ENCODE measurements at regions not wholly inside any gene's neighbourhood (a gene's known extent, or its start where the extent isn't known, plus 50 kb on each side); places are given as distances from the start of the nearest gene placed in this dataset.

- no peak overlapping the region for H3K4me3 ChIP-seq (ENCODE audit: insufficient read depth, low read depth, low read length)
- DNase-seq: no peak
- no peaks in the 10 kb centered on the region for H3K36me3 ChIP-seq (replicated peaks; ENCODE audit: control insufficient read depth, insufficient read depth, low read length)
- no peaks in the 10 kb centered on the region for H3K27me3 ChIP-seq (ENCODE audit: control insufficient read depth, insufficient read depth, low read length)
Measured at GRCh38 chr10:58885146-58885545, 291.3 kb upstream of the PHYHIPL start.

GRCh38 chr10:58885686-58886345 lies 290.6 kb upstream of the PHYHIPL start:
- Histone ChIP-seq H3K27me3 (ENCODE audit: control insufficient read depth, insufficient read depth, low read length) (no peaks in the 10 kb centered on the region), H3K36me3 (replicated peaks; ENCODE audit: control insufficient read depth, insufficient read depth, low read length) (no peaks in the 10 kb centered on the region), H3K4me3 (ENCODE audit: insufficient read depth, low read depth, low read length) (no peak overlapping the region)
- DNase-seq: no peak

GRCh38 chr10:58886406-58886805 lies 290.0 kb upstream of the PHYHIPL start:
- Histone ChIP-seq H3K27me3 (ENCODE audit: control insufficient read depth, insufficient read depth, low read length) (no peaks in the 10 kb centered on the region), H3K4me3 (ENCODE audit: insufficient read depth, low read depth, low read length) (no peak overlapping the region), H3K36me3 (replicated peaks; ENCODE audit: control insufficient read depth, insufficient read depth, low read length) (no peaks in the 10 kb centered on the region)
- no peak for DNase-seq

- Histone ChIP-seq H3K27me3 (ENCODE audit: control insufficient read depth, insufficient read depth, low read length) (no peaks in the 10 kb centered on the region), H3K36me3 (replicated peaks; ENCODE audit: control insufficient read depth, insufficient read depth, low read length) (no peaks in the 10 kb centered on the region), H3K4me3 (ENCODE audit: insufficient read depth, low read depth, low read length) (no peak overlapping the region)
- no peak for DNase-seq
Measured at GRCh38 chr10:58887474-58887873, 289.0 kb upstream of the PHYHIPL start.

- H3K4me3 ChIP-seq (ENCODE audit: insufficient read depth, low read depth, low read length): no peak overlapping the region
- H3K36me3 ChIP-seq (replicated peaks; ENCODE audit: control insufficient read depth, insufficient read depth, low read length): no peaks in the 10 kb centered on the region
- no peak for DNase-seq
- no peaks in the 10 kb centered on the region for H3K27me3 ChIP-seq (ENCODE audit: control insufficient read depth, insufficient read depth, low read length)
Measured at GRCh38 chr10:58888957-58889356, 287.5 kb upstream of the PHYHIPL start.

GRCh38 chr10:58892031-58892531 lies 284.4 kb upstream of the PHYHIPL start:
- no peaks in the 10 kb centered on the region for H3K27me3 ChIP-seq (ENCODE audit: control insufficient read depth, insufficient read depth, low read length)
- H3K4me3 ChIP-seq (ENCODE audit: insufficient read depth, low read depth, low read length): no peak overlapping the region
- DNase-seq: no peak
- H3K36me3 ChIP-seq (replicated peaks; ENCODE audit: control insufficient read depth, insufficient read depth, low read length): no peaks in the 10 kb centered on the region

- peak; percentile 17 for DNase-seq
- H3K27me3 ChIP-seq (ENCODE audit: control insufficient read depth, insufficient read depth, low read length): no peaks in the 10 kb centered on the region
- H3K4me3 ChIP-seq (ENCODE audit: insufficient read depth, low read depth, low read length): no peak overlapping the region
- H3K36me3 ChIP-seq (replicated peaks; ENCODE audit: control insufficient read depth, insufficient read depth, low read length): no peaks in the 10 kb centered on the region
Measured at GRCh38 chr10:58894929-58895328, 281.5 kb upstream of the PHYHIPL start.

- H3K36me3 ChIP-seq (replicated peaks; ENCODE audit: control insufficient read depth, insufficient read depth, low read length): no peaks in the 10 kb centered on the region
- DNase-seq: no peak
- no peak overlapping the region for H3K4me3 ChIP-seq (ENCODE audit: insufficient read depth, low read depth, low read length)
- H3K27me3 ChIP-seq (ENCODE audit: control insufficient read depth, insufficient read depth, low read length): no peaks in the 10 kb centered on the region
Measured at GRCh38 chr10:58896229-58896628, 280.2 kb upstream of the PHYHIPL start.

- Histone ChIP-seq H3K36me3 (replicated peaks; ENCODE audit: control insufficient read depth, insufficient read depth, low read length) (no peaks in the 10 kb centered on the region), H3K4me3 (ENCODE audit: insufficient read depth, low read depth, low read length) (no peak overlapping the region), H3K27me3 (ENCODE audit: control insufficient read depth, insufficient read depth, low read length) (no peaks in the 10 kb centered on the region)
- no peak for DNase-seq
Measured at GRCh38 chr10:58897236-58897635, 279.2 kb upstream of the PHYHIPL start.

GRCh38 chr10:58897708-58898107 lies 278.7 kb upstream of the PHYHIPL start:
- no peaks in the 10 kb centered on the region for H3K27me3 ChIP-seq (ENCODE audit: control insufficient read depth, insufficient read depth, low read length)
- DNase-seq: no peak
- no peaks in the 10 kb centered on the region for H3K36me3 ChIP-seq (replicated peaks; ENCODE audit: control insufficient read depth, insufficient read depth, low read length)
- H3K4me3 ChIP-seq (ENCODE audit: insufficient read depth, low read depth, low read length): no peak overlapping the region

GRCh38 chr10:58898854-58899573 lies 277.4 kb upstream of the PHYHIPL start:
- Histone ChIP-seq H3K36me3 (replicated peaks; ENCODE audit: control insufficient read depth, insufficient read depth, low read length) (no peaks in the 10 kb centered on the region), H3K27me3 (ENCODE audit: control insufficient read depth, insufficient read depth, low read length) (no peaks in the 10 kb centered on the region), H3K4me3 (ENCODE audit: insufficient read depth, low read depth, low read length) (no peak overlapping the region)
- DNase-seq: no peak

- Histone ChIP-seq H3K27me3 (ENCODE audit: control insufficient read depth, insufficient read depth, low read length) (no peaks in the 10 kb centered on the region), H3K36me3 (replicated peaks; ENCODE audit: control insufficient read depth, insufficient read depth, low read length) (no peaks in the 10 kb centered on the region), H3K4me3 (ENCODE audit: insufficient read depth, low read depth, low read length) (no peak overlapping the region)
- no peak for DNase-seq
Measured at GRCh38 chr10:58901092-58901646, 275.3 kb upstream of the PHYHIPL start.

- H3K36me3 ChIP-seq (replicated peaks; ENCODE audit: control insufficient read depth, insufficient read depth, low read length): no peaks in the 10 kb centered on the region
- H3K4me3 ChIP-seq (ENCODE audit: insufficient read depth, low read depth, low read length): no peak overlapping the region
- H3K27me3 ChIP-seq (ENCODE audit: control insufficient read depth, insufficient read depth, low read length): no peaks in the 10 kb centered on the region
- DNase-seq: no peak
Measured at GRCh38 chr10:58903071-58903470, 273.4 kb upstream of the PHYHIPL start.

GRCh38 chr10:58909881-58910280 lies 266.6 kb upstream of the PHYHIPL start:
- Histone ChIP-seq H3K4me3 (ENCODE audit: insufficient read depth, low read depth, low read length) (no peak overlapping the region), H3K27me3 (ENCODE audit: control insufficient read depth, insufficient read depth, low read length) (no peaks in the 10 kb centered on the region), H3K36me3 (replicated peaks; ENCODE audit: control insufficient read depth, insufficient read depth, low read length) (no peaks in the 10 kb centered on the region)
- no peak for DNase-seq

GRCh38 chr10:58913717-58914116 lies 262.7 kb upstream of the PHYHIPL start:
- DNase-seq: no peak

More at GRCh38 chr10:58913717-58914116, 262.7 kb upstream of the PHYHIPL start:
- H3K36me3 ChIP-seq (replicated peaks; ENCODE audit: control insufficient read depth, insufficient read depth, low read length): no peaks in the 10 kb centered on the region
- H3K27me3 ChIP-seq (ENCODE audit: control insufficient read depth, insufficient read depth, low read length): no peaks in the 10 kb centered on the region
- H3K4me3 ChIP-seq (ENCODE audit: insufficient read depth, low read depth, low read length): no peak overlapping the region
